GM18868 (cell line): ENCODE measurements at regions not wholly inside any gene's neighbourhood (a gene's known extent, or its start where the extent isn't known, plus 50 kb on each side); places are given as distances from the start of the nearest gene placed in this dataset.

Source experiments
- ATAC-seq: cut with Tn5 transposase; IDR thresholded peaks from one replicate; pipeline ENCODE4 v1.9.1; 2021; ENCODE audit warnings: mild to moderate bottlenecking, moderate library complexity; ENCODE audit not compliant: unreplicated experiment

- ATAC-seq: no peak
Measured at GRCh38 chr4:63817196-63817865, 591.9 kb downstream of the TECRL start.

- no peak for ATAC-seq
Measured at GRCh38 chr4:63814171-63814964, 594.9 kb downstream of the TECRL start.

GRCh38 chr4:63799166-63799565 lies 610.1 kb downstream of the TECRL start:
- no peak for ATAC-seq

GRCh38 chr4:63795301-63795700 lies 613.9 kb downstream of the TECRL start:
- ATAC-seq: no peak

- no peak for ATAC-seq
Measured at GRCh38 chr4:63790377-63790776, 618.9 kb downstream of the TECRL start.

GRCh38 chr4:63788271-63788670 lies 621.0 kb downstream of the TECRL start:
- no peak for ATAC-seq

- no peak for ATAC-seq
Measured at GRCh38 chr4:63787326-63787725, 621.9 kb downstream of the TECRL start.

GRCh38 chr4:63786171-63786570 lies 623.1 kb downstream of the TECRL start:
- ATAC-seq: no peak

GRCh38 chr4:63784822-63785221 lies 624.4 kb downstream of the TECRL start:
- ATAC-seq: no peak

GRCh38 chr4:63777601-63778000 lies 631.6 kb downstream of the TECRL start:
- ATAC-seq: no peak

- ATAC-seq: no peak
Measured at GRCh38 chr4:63764400-63764799, 644.9 kb downstream of the TECRL start.

GRCh38 chr4:63757929-63758328 lies 651.3 kb downstream of the TECRL start:
- no peak for ATAC-seq

- no peak for ATAC-seq
Measured at GRCh38 chr4:63742882-63743281, 666.4 kb downstream of the TECRL start.

- ATAC-seq: no peak
Measured at GRCh38 chr4:63729519-63729918, 679.7 kb downstream of the TECRL start.

- no peak for ATAC-seq
Measured at GRCh38 chr4:63728480-63729177, 680.6 kb downstream of the TECRL start.

GRCh38 chr4:63717384-63717783 lies 691.9 kb downstream of the TECRL start:
- peak; percentile 53 for ATAC-seq

- no peak for ATAC-seq
Measured at GRCh38 chr4:63708661-63709060, 700.6 kb downstream of the TECRL start.

GRCh38 chr4:63700569-63700968 lies 708.7 kb downstream of the TECRL start:
- no peak for ATAC-seq

- ATAC-seq: no peak
Measured at GRCh38 chr4:63693321-63693720, 715.9 kb downstream of the TECRL start.

- ATAC-seq: no peak
Measured at GRCh38 chr4:63678358-63678931, 730.8 kb downstream of the TECRL start.

GRCh38 chr4:63670735-63671134 lies 738.5 kb downstream of the TECRL start:
- no peak for ATAC-seq
